Endothelial cell of umbilical vein (primary cell): ENCODE measurements at regions not wholly inside any gene's neighbourhood (a gene's known extent, or its start where the extent isn't known, plus 50 kb on each side); places are given as distances from the start of the nearest gene placed in this dataset.

Source experiments
- BruUV-seq: library from RNA; stranded (reverse); fragments of 400-500 nt; replicated peaks from 2 replicates; lab custom pipeline; 2021; lab: Mats Ljungman, UMichigan
- CTCF ChIA-PET: fragments of 300-600, 350-600 bp; sonication (Branson Sonifier 250); formaldehyde crosslinking; loops from one replicate; lab custom pipeline; 2021; ENCODE audit warnings: antibody characterized with exemption, inconsistent platforms; lab: Charles Lee
- POLR2A ChIA-PET: fragments of 300-600, 350-600 bp; sonication (Branson Sonifier 250); formaldehyde crosslinking; loops from one replicate; lab custom pipeline; 2021; ENCODE audit warnings: antibody characterized with exemption, inconsistent platforms; lab: Charles Lee
- DNase-seq: peaks from one replicate; pipeline ENCODE4 v3.0.0-alpha.2; 2011; ENCODE audit warnings: low read depth, low spot score
- FAIRE-seq: peaks from 2 replicates; lab custom pipeline; 2011; peaks lifted over from hg19 to GRCh38; lab: Jason Lieb, UNC
- H2AFZ ChIP-seq: 2 replicates; pipeline ENCODE4 v1.6.0; 2012; ENCODE audit warnings: low read depth, low read length, control low read depth, inconsistent platforms
- H3K27ac ChIP-seq: 2 replicates; pipeline ENCODE4 v1.5.1; 2011; ENCODE audit warnings: low read depth, mild to moderate bottlenecking, control low read depth, low read length, moderate library complexity; ENCODE audit not compliant: insufficient read depth
- H3K27me3 ChIP-seq, 2 experiments: 2 replicates each; pipeline versions ENCODE4 v1.6.0 to v1.6.1; 2011; ENCODE audit warnings: low read length in 2 of 2, mixed read lengths in 1 of 2; ENCODE audit not compliant: control insufficient read depth in 2 of 2, insufficient read depth in 2 of 2
- H3K36me3 ChIP-seq, 2 experiments: 2 replicates in 1 of 2; 3 replicates in 1 of 2; pipeline ENCODE4 v1.5.1; 2011; ENCODE audit warnings: low read length in 2 of 2, mild to moderate bottlenecking in 1 of 2, moderate library complexity in 1 of 2; ENCODE audit not compliant: control insufficient read depth in 2 of 2, insufficient read depth in 2 of 2; ENCODE audit errors: extremely low read depth in 1 of 2
- H3K4me1 ChIP-seq: 3 replicates; pipeline ENCODE4 v1.5.1; 2011; ENCODE audit warnings: mild to moderate bottlenecking, low read length; ENCODE audit not compliant: control insufficient read depth, insufficient read depth; ENCODE audit errors: extremely low read depth
- H3K4me2 ChIP-seq: 2 replicates; pipeline ENCODE4 v1.6.1; 2011; ENCODE audit warnings: low read length, control low read depth, mixed read lengths; ENCODE audit not compliant: insufficient read depth
- H3K4me3 ChIP-seq, 3 experiments: fragments of 200-600 bp in 1 of 3; sonication (generic), shearing (Covaris generic) in 1 of 3; replicated peaks in 1 of 3; 2 replicates each; pipeline ENCODE4 v1.5.1; 2011 to 2016; ENCODE audit warnings: control low read depth in 3 of 3, low read length in 3 of 3, mild to moderate bottlenecking in 2 of 3, inconsistent platforms in 1 of 3, low read depth in 1 of 3, moderate library complexity in 1 of 3; ENCODE audit not compliant: insufficient read depth in 1 of 3
- H3K79me2 ChIP-seq: 2 replicates; pipeline ENCODE4 v1.6.0; 2012; ENCODE audit warnings: low read length, inconsistent platforms; ENCODE audit not compliant: control insufficient read depth, insufficient read depth
- H3K9ac ChIP-seq: replicated peaks from 2 replicates; pipeline ENCODE3; 2011; ENCODE audit warnings: low read length, control low read depth; ENCODE audit not compliant: insufficient read depth; ENCODE audit errors: extremely low read depth
- H3K9me1 ChIP-seq: replicated peaks from 3 replicates; pipeline ENCODE4 v1.6.0; 2011; ENCODE audit warnings: mild to moderate bottlenecking, low read length; ENCODE audit not compliant: control insufficient read depth, insufficient read depth; ENCODE audit errors: extremely low read depth
- H3K9me3 ChIP-seq: replicated peaks from 2 replicates; pipeline ENCODE4 v1.5.1; 2012; ENCODE audit warnings: low read length, inconsistent platforms; ENCODE audit not compliant: control insufficient read depth, insufficient read depth
- H4K20me1 ChIP-seq: replicated peaks from 2 replicates; pipeline ENCODE3; 2011; ENCODE audit warnings: mild to moderate bottlenecking, low read length; ENCODE audit not compliant: control insufficient read depth, insufficient read depth; ENCODE audit errors: extremely low read depth
- CTCF ChIP-seq, 2 donors: IDR thresholded peaks; 1 replicate in 1 of 2; 2 replicates in 1 of 2; pipeline ENCODE4 v1.5.1; 2011; ENCODE audit warnings: low read length in 2 of 2, mild to moderate bottlenecking in 2 of 2, moderate library complexity in 2 of 2, control low read depth in 1 of 2, inconsistent platforms in 1 of 2, low read depth in 1 of 2; ENCODE audit not compliant: insufficient read depth in 1 of 2; ENCODE audit errors: extremely low read depth in 1 of 2
- EZH2 ChIP-seq: IDR thresholded peaks from 2 replicates; pipeline ENCODE4 v1.6.1; 2012; ENCODE audit warnings: borderline replicate concordance, low read depth, mild to moderate bottlenecking, moderate library complexity, low read length, inconsistent platforms; ENCODE audit not compliant: severe bottlenecking
- FOS ChIP-seq: IDR thresholded peaks from 2 replicates; pipeline ENCODE4 v1.6.1; 2011; ENCODE audit warnings: mild to moderate bottlenecking, low read length, moderate library complexity, borderline replicate concordance; ENCODE audit not compliant: insufficient read depth
- GATA2 ChIP-seq: IDR thresholded peaks from 2 replicates; pipeline ENCODE4 v1.7.0; 2011; ENCODE audit warnings: low read depth, mild to moderate bottlenecking, moderate library complexity, mixed read lengths, low read length; ENCODE audit not compliant: insufficient read length, insufficient read depth
- JUN ChIP-seq: IDR thresholded peaks from 2 replicates; pipeline ENCODE4 v1.6.1; 2011; ENCODE audit warnings: borderline replicate concordance, low read depth; ENCODE audit not compliant: insufficient read length, insufficient read depth
- MAX ChIP-seq: IDR thresholded peaks from 2 replicates; pipeline ENCODE4 v1.6.1; 2011; ENCODE audit not compliant: insufficient read depth, insufficient read length
- MYC ChIP-seq: IDR thresholded peaks from one replicate; pipeline ENCODE4 v1.6.1; 2011; ENCODE audit warnings: mild to moderate bottlenecking, low read depth, low read length
- POLR2A ChIP-seq: IDR thresholded peaks from 2 replicates; pipeline ENCODE4 v1.6.1; 2012; ENCODE audit warnings: low read depth, mild to moderate bottlenecking, control low read depth, low read length
- POLR2AphosphoS5 ChIP-seq: IDR thresholded peaks from 2 replicates; pipeline ENCODE4 v1.6.1; 2012; ENCODE audit warnings: low read depth, mild to moderate bottlenecking, control low read depth, low read length, moderate library complexity; ENCODE audit not compliant: insufficient read depth
- dilution Hi-C: fragments of 300-500 bp; cut with MboI; formaldehyde crosslinking; loops from one replicate; pipeline ENCODE4 v1.15.0; 2019; ENCODE audit warnings: low sequenced_read_pairs; ENCODE audit not compliant: extremely low pct_ligation_motif_present
- intact Hi-C: fragments of 100-400 bp; cut with micrococcal nuclease; formaldehyde crosslinking; loops from one replicate; pipeline ENCODE4 v1.10.0; 2022

- H3K4me2 ChIP-seq = no peak overlapping the region
- FAIRE-seq (no peak), DNase-seq (no peak)
- no peaks in the 10 kb centered on the region for H3K36me3 ChIP-seq
- TF ChIP-seq EZH2 = no peak
- no peak for TF ChIP-seq GATA2
- no peak for TF ChIP-seq MAX
- no peak for TF ChIP-seq POLR2A
- no peak for TF ChIP-seq CTCF (IDR thresholded peaks at IDR 0.05; ENCODE audit: extremely low read depth in 1 of 2, insufficient read depth in 1 of 2, low read depth in 1 of 2, low read length in 2 of 2)
- no peak for TF ChIP-seq JUN
- no peak for TF ChIP-seq MYC
- no peak for TF ChIP-seq FOS
- TF ChIP-seq POLR2AphosphoS5 = no peak
- no peak overlapping the region for H3K4me3 ChIP-seq
- H3K4me1 ChIP-seq = no peaks in the 10 kb centered on the region
- H3K9me3 ChIP-seq = no peaks in the 10 kb centered on the region
- ChIA-PET CTCF (interaction anchor here (0.7 kb wide), 1 partner anchor 31 kb away, joined by 3 read pairs; no protein-coding TSS in a partner anchor), POLR2A (no interaction called here)
- no TSS peak for BruUV-seq
- H4K20me1 ChIP-seq = no peaks in the 10 kb centered on the region
- H2AFZ ChIP-seq = no peak overlapping the region
- H3K27me3 ChIP-seq = no peaks in the 10 kb centered on the region
- dilution Hi-C loops (no loop called here), intact Hi-C loops (no loop called here)
- no peak overlapping the region for H3K27ac ChIP-seq
- H3K79me2 ChIP-seq = no peaks in the 10 kb centered on the region
- H3K9me1 ChIP-seq = no peaks in the 10 kb centered on the region
- no peak overlapping the region for H3K9ac ChIP-seq
Measured at GRCh38 chr15:48059791-48060190, 61.0 kb upstream of the SLC24A5 start.
